ENCODE measurements at regions not wholly inside any gene's neighbourhood (a gene's known extent, or its start where the extent isn't known, plus 50 kb on each side); places are given as distances from the start of the nearest gene placed in this dataset.
"Not testable (repeated sequence)": the region's sequence is repeated elsewhere in the genome, so short reads cannot be mapped to it uniquely, and the experiment has no call there.

DNA sequence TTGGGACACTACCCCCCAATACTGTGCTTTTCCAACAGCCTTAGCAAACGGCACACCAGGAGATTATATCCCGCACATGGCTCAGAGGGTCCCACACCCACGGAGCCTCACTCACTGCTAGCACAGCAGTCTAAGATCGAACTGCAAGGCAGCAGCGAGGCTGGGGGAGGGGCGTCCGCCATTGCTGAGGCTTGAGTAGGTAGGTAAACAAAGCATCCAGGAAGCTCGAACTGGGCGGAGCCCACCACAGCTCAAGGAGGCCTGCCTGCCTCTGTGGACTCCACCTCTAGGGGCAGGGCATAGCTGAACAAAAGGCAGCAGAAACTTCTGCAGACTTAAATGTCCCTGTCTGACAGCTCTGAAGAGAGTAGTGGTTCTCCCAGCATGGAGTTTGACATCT is 447.3 kb upstream of the RAB6C start:
- not testable (repeated sequence) for DNase-seq

DNA sequence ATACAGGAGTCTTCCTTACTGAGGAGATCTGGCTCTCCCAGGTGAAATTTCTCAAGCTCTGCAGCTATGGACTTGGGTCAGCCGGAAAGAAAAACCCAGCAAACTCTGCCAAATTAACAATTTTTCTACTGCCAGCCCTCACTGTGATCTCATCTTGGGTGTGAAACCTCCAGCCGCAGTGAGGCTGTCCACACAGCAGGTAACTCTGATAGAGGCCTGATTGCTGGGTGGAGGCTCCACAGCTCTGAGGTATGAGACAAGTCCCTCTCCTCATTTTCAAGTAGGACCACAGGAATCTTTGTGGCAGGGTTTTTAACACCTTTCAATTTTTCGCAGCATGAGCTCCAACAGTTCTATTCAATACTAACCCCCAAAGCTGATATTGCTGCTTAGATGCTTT is 430.6 kb upstream of the RAB6C start:
- DNase-seq = no peak

DNA sequence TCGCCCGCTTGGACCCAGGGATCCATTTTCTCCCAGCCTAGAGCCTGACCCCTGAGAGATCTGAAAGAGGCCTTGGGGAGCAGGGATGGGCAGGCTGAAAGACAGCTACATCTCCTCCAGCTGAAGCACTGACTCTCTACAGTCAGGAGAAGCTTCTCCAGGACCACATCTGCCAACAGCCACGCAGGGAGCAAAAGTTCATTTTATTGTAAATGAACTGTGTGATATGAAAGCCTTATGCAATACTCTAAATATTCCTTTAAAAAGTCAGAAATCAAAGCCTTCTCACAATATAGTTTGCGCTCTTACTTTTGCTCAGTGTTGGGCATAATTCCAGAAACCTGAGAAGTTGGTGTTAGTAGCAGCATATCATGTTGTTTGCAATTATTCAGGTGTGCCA is 428.9 kb upstream of the RAB6C start:
- DNase-seq = no peak

DNA sequence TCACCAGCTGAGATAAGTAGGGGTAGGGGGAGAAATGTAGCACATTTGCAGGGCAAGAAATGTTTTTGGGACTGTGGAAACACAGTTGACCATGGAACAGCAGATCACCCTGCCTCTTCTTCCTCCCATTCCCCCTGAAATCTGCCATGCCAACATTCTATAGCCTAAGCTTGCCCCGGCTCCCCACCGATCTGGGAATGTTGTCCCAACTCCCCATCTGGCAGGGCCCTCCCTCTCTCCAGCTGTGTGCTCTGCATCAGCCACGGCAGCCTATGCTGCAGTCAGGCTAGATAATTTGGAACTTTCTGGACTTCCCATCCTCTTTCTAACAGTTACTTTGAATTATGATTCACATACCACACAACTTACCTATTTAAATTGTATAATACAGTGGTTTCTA is 425.1 kb upstream of the RAB6C start:
- no peak for DNase-seq

DNA sequence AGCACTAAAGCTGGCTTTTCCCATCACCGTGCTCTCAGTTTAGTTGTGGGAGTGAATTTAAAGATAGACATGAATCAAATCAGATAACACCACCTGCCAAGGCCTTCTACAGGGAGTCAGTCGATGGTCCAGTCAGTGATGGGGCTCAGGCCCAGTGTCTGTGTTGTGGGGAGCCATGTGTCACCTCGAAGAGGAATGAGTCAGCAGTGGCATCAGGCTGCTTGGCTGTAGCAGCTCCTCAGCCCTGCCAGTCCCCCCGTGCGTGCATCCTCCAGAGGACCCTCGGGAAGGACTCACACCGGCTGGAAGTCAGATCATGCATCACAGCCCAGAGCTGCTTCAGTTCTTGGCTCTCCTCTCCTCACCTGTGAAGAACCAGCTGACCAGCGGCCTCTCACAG is 420.4 kb upstream of the RAB6C start:
- DNase-seq = no peak

DNA sequence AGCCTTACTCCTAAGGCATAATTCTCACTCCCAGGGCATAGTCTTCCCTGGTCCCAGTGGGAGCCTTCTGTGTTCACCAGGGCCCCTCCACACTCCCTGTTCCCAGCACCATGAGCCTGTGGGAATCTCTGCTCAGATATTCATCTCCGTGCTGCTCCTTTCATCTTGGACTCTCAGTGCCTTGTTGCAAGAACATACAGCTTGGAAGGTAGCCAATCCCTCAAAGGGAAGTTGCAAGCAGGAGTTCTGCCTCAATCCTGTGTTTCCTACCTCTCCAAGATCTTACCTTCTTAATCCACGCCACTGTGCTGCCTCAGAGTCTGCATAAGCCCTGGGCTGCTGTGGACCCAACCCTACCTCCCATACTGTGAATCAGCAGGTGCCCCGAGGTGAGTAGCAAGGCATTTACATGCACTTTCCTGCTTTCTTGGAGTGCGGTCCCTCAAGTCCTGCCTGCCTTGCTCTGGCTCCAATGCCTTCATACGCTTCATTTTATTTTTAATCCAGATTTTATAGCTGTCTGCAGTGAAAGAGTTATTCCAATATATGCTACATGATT is 413.8 kb upstream of the RAB6C start:
- no peak for DNase-seq

DNA sequence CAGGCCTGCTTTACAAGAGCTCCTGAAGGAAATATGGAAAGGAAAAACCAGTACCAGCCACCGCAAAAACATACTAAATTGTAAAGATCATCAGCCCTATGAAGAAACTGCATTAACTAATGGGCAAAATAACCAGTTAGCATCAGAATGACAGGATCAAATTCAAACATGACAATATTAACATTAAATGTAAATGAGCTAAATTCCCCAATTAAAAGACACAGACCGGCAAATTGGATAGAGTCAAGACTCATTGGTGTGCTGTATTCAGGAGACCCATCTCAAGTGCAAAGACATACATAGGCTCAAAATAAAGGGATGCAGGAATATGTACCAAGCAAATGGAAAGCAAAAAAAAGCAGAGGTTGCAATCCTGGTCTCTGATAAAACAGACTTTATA is 408.7 kb upstream of the RAB6C start:
- not testable (repeated sequence) for DNase-seq

DNA sequence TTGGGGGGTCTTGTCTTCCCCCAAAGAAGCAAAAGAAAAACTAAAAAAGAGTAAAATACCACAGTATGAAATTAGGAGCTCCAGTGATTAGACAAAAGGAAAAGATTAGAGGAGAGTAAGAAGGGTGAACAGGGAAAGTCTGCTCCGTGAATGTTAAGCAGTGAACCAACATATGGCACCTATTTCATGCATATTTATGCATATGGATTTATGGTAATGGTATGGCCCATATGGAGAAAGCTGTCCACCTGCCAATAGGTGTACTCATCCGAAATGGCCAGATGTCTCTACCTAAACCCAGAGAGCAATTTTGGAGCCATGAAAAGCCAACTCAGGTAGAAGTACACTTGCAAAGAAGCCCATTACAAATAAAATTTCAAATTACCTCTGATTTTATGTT is 404.0 kb upstream of the RAB6C start:
- DNase-seq = no peak

DNA sequence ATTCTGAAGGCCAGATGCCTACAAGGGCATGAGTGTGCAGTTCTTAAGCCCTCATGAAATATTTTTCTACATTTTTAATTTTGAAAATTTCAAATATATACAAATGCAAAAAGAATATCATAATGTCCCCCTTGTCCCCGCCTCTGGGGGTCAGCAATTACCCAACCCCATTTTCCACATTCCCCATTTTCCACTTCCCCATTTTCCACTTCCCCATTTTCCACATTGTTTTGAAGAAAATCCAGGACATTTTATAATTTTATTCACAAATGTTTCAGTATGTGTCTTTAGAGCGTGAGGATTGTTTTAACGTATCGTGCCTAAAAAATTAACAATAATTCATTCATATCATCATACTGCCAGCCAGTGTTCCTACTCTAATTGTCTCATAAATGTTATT is 403.6 kb upstream of the RAB6C start:
- no peak for DNase-seq

DNA sequence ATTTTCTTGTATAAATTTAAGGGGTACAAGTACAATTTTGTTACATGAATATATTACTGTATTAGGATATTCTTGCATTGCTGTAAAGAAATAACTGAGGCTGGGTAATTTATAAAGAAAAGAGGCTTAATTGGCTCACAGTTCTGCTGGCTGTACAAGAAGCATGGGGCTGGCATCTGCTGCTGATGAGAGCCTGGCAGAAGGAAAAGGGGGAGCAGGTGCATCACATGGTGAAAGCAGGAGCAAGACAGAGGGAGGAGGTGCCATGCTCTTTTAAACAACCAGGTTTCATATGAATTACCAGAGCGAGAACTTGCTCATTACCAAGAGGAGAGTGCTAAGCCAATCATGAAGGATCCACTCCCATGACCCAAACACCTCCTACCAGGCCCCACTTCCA is 399.5 kb upstream of the RAB6C start:
- DNase-seq = no peak

DNA sequence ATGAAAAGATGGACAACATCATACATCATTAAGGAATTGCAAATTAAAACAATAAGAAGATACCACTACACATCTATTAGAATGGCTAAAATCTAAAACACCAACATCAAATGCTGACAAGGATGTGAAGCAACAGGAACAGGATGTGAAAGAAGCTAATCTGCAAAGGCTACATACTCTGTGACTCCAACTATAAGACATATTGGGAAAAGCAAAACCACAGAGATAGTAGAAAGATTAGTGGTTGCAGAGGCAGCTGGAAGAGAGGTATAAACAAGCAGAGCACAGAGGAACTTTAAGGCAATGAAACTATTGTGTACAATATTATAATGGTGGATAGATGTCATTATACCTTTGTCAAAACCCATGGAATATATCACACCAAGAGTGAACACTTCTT is 393.7 kb upstream of the RAB6C start:
- DNase-seq = no peak

DNA sequence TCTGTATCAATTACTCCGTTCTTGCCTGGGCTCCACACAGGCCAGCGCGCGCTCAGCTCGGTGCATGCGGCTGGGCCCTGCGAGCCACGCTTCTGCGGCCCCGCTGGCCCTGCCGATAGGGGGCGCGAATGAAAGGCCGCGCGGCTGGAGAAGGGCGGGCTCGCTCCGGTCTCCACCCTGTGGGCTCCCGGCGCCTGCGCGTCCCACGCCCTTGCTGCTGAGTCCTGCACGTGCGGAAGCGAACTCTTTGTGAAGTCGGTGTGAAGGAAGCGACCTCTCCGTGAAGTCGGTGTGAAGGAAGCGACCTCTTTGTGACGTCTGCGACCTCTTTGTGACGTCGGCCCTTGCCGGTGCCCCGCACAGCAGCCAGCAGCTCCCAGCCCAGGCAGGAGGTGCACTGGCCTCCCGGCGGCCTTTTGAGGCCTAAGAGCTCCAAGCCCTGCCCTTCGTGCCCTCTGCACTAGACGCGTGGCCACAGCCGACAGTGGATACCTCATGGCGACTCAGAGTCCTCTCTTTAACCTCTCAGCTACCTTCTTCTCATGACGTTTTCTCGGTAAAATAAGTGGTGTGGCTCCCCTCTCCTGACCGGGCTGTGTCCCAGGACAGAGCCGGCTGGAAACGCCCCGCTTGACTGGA is 391.9 kb upstream of the RAB6C start:
- DNase-seq = no peak

DNA sequence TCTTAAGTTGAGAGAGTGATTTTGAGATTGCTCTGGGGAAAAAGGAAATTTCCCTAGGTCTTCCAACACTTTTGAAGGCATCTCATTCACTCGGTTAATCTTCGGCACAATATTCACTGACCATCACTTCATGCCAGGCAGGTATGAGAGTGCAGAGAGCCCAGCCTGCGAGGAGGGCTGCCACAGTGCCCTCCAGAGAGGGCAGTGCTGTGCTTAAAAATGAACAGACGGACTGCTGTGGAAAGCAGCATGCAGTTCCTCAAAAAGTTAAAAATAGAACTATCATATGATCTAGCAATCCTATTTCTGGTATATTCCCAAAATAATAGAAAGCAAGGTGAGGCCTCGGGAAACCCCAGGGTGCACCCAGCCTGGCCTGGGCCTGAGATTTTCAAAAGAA is 374.9 kb upstream of the RAB6C start:
- DNase-seq = no peak

DNA sequence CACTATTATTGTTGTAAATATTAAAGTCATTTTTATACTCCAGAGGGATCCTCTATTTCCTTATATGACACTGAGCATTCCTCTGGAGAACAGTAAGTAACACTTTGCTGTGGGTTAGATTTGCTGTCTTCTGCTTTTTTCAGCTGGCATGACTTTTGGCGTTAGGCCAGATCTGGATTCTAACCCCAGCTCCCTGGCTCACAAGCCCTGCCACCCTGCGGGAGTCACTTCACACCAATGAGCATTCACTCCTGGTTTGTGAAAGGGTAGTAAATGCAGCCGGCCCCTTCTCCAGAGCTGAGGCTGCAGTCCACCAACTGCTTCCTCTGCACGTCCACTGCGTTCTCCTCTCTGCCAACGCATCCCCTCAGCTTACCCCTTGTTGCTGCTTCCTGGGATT is 373.8 kb upstream of the RAB6C start:
- no peak for DNase-seq

DNA sequence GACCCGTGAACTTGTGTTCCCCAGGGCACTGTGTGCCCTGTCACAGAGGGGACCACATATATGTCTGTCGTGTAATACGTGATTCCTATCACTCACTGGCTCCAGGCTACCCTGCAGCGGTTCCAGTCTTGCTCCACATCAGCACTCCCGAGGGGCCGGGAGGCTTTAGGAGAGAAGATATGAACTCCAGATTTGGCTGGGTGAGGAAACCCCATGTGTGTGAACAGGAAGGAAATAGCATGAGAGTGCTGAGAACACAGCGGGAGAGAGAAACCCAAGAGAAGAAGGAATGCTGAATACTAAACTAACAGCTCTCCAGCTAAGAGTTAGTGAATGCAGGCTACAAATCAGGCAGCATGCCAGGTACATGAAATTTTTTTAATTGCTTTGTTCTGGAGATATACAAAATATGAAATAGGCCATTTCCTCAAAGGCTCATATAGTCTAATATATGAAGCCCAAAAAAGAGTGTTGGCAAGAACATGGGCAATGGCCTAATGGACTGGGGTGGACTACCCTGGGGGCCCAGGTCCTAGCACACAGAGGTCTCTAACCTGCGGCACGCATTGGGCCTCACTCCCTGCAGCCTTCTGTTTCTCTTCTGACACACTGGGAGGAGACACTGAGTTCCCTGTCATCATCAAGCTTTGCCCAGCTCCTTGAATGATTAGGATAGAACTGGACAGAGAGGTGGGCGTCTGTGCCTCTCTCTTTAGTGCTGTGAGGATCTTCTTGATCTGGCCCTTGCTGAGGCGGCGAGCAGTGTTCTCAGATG is 372.8 kb upstream of the RAB6C start:
- DNase-seq = no peak

DNA sequence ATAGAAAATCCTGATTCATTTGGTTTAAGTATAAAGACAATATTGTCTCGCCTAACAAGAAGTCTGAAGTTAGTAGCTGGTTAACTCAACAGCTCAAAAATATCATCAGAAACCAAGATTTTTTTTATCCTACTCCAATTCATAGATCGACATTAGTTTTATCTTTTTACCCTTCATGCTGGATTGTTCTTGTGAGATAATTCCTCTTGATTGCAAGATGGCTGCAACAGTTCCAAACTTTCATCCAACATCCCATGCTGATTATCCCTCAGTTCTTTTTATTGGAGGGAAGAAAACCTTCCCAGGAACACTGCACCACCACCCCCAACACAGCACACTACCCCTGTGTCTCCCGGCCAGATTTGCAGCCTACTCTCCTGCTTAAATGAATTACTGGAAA is 370.2 kb upstream of the RAB6C start:
- DNase-seq = no peak

DNA sequence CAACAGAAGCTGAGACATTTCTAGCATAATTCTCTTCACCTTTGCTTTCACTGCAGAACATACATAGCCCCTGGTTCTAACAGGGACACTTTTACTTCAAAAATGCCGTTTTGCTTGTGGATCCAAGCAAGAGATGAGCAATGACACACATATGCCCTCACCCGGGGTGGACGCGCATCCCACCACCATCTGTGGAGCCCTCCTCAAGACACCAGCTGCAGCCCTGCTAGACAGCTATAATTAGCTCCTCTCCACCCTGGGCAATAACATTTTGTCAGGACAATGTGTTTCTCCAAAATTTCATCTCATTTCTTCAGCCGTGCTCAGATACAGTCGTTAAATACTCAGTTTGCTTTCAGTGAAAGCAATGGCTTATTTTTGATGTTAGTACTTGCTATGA is 368.7 kb upstream of the RAB6C start:
- no peak for DNase-seq

DNA sequence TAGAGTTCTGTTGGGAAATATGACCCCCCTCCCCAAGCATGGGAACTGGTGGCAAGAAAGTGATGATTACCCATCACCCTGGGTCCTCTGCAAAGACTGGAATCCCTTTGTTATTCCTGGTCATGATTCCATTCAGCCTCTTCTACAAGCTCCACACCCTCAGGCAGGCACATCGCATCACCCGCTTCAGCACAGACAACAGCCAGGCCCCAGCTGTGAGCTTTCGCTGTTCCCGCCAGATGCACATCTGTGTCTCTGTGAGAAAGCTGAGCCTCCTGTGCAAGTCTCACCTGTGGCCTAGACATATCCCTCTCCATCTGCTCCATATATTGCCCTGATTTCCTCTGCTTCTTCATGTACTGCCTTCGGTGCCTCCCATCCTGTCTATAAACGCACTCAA is 368.0 kb upstream of the RAB6C start:
- DNase-seq = no peak

DNA sequence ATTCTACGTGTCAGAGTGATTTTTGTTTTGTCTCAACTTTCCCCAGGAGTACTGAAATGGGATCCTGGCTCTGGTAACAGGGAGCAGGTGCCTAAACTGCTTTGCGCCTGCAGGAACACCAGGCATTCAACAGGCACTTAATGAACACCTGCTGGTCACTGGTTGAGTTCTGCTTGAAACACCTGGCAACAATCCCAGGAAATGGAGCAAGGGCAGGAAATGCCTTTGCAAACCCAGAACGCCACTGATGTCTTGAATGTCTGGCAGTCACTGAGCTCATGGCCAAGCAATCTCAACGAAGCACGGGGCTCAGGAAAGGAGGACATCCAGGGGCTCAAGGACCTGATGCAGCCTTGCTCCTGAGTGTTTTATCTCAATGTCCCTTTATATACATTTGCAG is 360.0 kb upstream of the RAB6C start:
- DNase-seq = no peak

DNA sequence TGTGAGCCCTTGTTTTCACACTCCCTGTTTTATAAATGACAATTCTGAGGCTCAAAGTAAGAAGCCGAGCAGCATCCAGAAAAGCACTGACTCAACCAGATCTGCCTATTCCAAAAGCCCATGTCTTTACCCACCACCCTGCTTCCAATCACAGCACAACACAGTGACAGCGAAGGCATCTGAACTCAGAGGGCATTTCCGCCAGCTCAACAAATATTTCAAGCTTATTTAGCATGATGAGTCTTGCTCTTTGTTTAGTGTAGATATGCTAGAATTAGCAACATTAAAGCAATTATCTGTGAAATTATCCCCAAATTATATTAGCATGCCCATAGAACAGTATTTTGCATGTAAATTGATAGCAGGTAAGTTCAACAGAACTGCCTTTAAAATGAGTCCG is 359.1 kb upstream of the RAB6C start:
- DNase-seq = no peak

DNA sequence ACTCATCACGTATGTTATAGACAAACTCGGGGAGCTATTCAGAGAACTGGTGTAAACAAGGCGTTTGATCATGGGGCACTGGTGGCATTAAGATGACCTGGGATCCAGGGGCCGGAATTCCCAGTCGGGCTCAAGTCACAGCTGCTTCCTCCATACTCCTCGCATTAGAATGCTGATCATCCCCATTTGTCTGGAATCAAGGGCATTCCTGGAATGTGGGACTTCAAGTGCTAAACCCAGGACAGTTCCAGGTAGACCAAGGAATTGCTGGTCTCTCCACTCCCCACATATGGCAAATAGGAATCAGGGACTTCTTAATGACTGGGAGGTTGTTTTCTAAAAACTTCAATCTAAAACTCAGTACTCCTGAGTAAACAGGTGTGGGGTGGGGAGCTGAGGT is 355.7 kb upstream of the RAB6C start:
- DNase-seq = no peak

DNA sequence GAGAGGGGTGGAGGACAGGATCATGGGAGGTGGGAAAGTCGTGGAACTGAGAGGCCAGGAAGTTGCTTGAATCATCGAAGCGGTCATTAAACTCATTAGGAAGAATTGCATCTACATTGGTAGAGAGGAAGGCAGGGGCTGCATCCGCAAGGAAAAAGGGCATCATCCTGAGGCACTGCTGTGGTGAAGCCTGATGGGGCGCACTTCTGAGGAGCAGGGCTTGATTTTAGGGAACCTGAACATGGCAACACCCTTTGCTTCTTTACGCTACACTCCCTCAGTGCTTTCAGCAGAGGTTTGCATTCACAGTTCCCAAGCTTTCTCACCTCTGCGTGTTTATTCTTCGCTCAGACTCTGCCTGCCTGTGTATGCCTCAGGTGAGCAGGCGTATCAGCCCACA is 352.0 kb upstream of the RAB6C start:
- no peak for DNase-seq

DNA sequence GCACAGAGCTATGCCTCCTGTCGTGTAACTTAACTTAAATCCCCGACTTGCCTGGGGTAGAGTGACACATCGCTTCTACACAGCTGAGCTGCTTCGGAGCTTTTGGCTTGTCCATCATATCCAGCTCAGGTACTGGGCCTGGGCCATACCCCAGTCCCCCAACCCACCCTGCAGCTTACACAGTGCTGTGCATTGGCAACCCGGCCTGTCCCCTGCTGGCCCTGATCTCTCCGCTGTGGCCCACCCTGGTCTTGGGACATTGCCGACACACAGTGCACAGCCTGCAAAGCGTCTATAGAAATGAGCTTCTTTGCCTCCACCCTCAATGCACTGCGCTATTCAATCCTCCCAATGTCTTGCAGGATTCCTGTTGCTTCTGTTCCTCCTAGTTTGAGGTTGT is 342.8 kb upstream of the RAB6C start:
- no peak for DNase-seq

DNA sequence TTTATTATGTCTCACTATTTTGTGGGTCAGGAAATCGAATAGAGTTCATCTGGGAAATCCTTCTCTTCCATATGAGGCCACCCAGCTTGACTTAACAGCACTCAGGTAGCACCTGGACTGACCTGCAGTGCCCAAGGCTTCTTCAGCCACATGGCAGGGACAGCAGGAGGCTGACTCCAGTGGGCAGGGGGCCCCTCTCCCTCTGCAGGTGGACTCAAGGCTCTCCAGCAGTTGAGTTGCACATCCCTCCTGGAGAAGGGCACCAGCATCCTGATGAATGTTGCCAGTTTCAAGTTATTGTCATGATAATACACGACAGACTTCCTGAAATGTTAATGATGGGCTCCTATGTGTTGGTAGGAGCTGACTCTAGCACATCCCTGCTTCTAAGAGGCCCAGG is 338.1 kb upstream of the RAB6C start:
- DNase-seq = no peak
